Neural progenitor cell (in vitro differentiated cells): ENCODE measurements at regions not wholly inside any gene's neighbourhood (a gene's known extent, or its start where the extent isn't known, plus 50 kb on each side); places are given as distances from the start of the nearest gene placed in this dataset.

Experiments used
- DNase-seq: peaks from one replicate; pipeline ENCODE4 v3.0.0-alpha.2; 2016; ENCODE audit warnings: low spot score
- H2AFZ ChIP-seq: fragments of 200-600 bp; sonication (generic); replicated peaks from 2 replicates; pipeline ENCODE4 v1.6.1; 2016; ENCODE audit warnings: antibody characterized with exemption
- H3F3A ChIP-seq: fragments of 200-600 bp; sonication (generic); 2 replicates; pipeline ENCODE4 v1.6.1; 2016; ENCODE audit warnings: antibody characterized with exemption, low read depth
- H3K27ac ChIP-seq: fragments of 200-600 bp; sonication (generic); 2 replicates; pipeline ENCODE4 v1.5.1; 2016; ENCODE audit warnings: mild to moderate bottlenecking
- H3K27me3 ChIP-seq: fragments of 200-600 bp; sonication (generic); 2 replicates; pipeline ENCODE4 v1.6.1; 2016; ENCODE audit warnings: mild to moderate bottlenecking, moderate library complexity
- H3K36me3 ChIP-seq: fragments of 200-600 bp; sonication (generic); 2 replicates; pipeline ENCODE4 v1.5.1; 2016
- H3K4me1 ChIP-seq: fragments of 200-600 bp; sonication (generic); 2 replicates; pipeline ENCODE4 v1.6.1; 2016; ENCODE audit warnings: mixed run types
- H3K4me2 ChIP-seq: fragments of 200-600 bp; sonication (generic); 2 replicates; pipeline ENCODE4 v1.6.1; 2016
- H3K4me3 ChIP-seq: fragments of 200-600 bp; sonication (generic); 2 replicates; pipeline ENCODE4 v1.5.1; 2016
- H3K79me2 ChIP-seq: fragments of 200-600 bp; sonication (generic); 2 replicates; pipeline ENCODE4 v1.6.1; 2016; ENCODE audit warnings: low read depth
- H3K9ac ChIP-seq: fragments of 200-600 bp; sonication (generic); 2 replicates; pipeline ENCODE4 v1.6.1; 2016
- H3K9me3 ChIP-seq: fragments of 200-600 bp; sonication (generic); 2 replicates; pipeline ENCODE4 v1.5.1; 2016; ENCODE audit warnings: low read depth
- H4K20me1 ChIP-seq: fragments of 200-600 bp; sonication (generic); 2 replicates; pipeline ENCODE4 v1.6.1; 2016; ENCODE audit warnings: low read depth
- H3K27ac Mint-ChIP-seq: 3 replicates; pipeline ENCODE4 v1.8.0; 2021; ENCODE audit warnings: mixed read lengths
- H3K27me3 Mint-ChIP-seq: 2 replicates; pipeline ENCODE4 v1.8.0; 2022; ENCODE audit warnings: low read depth, mild to moderate bottlenecking, inconsistent platforms, moderate library complexity, mixed read lengths; ENCODE audit not compliant: insufficient read depth
- H3K36me3 Mint-ChIP-seq: 3 replicates; pipeline ENCODE4 v1.8.0; 2021; ENCODE audit warnings: mixed read lengths
- H3K4me1 Mint-ChIP-seq: 3 replicates; pipeline ENCODE4 v1.8.0; 2021; ENCODE audit warnings: mixed read lengths
- H3K4me3 Mint-ChIP-seq: 3 replicates; pipeline ENCODE4 v1.8.0; 2021; ENCODE audit warnings: mild to moderate bottlenecking, moderate library complexity, mixed read lengths
- H3K9me3 Mint-ChIP-seq: 3 replicates; pipeline ENCODE4 v1.8.0; 2020; ENCODE audit warnings: mixed read lengths
- EZH2 ChIP-seq: fragments of 200-600 bp; sonication (generic); IDR thresholded peaks from 2 replicates; pipeline ENCODE4 v1.6.1; 2017; ENCODE audit warnings: antibody characterized with exemption, mild to moderate bottlenecking, moderate library complexity
- EZH2phosphoT487 ChIP-seq: fragments of 200-600 bp; sonication (generic); IDR thresholded peaks from 2 replicates; pipeline ENCODE4 v1.6.1; 2017; ENCODE audit warnings: antibody characterized with exemption
- TF ChIP-seq, protein P1 (sequence below): fragments of 200-600 bp; sonication (generic); IDR thresholded peaks from 2 replicates; pipeline ENCODE4 v1.5.1; 2017; ENCODE audit warnings: antibody characterized with exemption, mild to moderate bottlenecking

DNA sequence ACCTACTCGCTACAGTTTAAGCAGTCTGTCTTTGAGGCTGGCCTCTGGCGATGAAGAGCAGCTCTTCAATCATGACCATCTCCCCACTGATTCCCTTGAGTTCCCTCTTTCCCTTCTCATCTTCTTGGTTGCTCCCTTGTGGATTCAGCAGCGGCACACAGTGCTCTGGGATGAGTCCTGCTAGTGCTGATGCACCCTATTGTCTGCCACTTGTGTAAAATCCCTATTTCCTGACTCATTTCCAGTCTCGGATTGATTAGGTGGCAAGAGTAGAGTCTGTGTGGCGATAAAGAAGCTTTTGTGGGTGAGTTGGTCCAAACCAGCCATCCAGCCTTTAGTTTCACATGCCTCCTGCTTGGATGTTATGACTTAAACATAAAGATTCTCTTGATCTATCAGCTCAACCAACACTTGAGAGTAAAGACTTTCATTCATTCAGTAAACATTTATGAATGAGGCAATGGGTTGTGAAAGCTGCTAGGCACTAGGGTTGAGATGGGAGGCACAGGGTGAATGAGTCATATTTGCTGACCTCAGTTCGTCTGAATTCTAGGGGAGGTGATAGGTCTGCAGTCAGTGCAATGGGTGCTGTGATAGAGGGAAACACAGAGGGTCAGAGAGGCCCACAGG, 219.4 kb upstream of the RAG2 start:
- H3K27ac Mint-ChIP-seq, result no peak overlapping the region
- H3K27me3 Mint-ChIP-seq, result no peaks in the 10 kb centered on the region
- H3K4me2 ChIP-seq, result no peak overlapping the region
- DNase-seq, result no peak
- no peaks in the 10 kb centered on the region for H4K20me1 ChIP-seq
- no peaks in the 10 kb centered on the region for H3K36me3 Mint-ChIP-seq
- no peak overlapping the region for H3K4me3 Mint-ChIP-seq
- no peaks in the 10 kb centered on the region for H3K36me3 ChIP-seq
- no peak overlapping the region for H3K27ac ChIP-seq
- no peaks in the 10 kb centered on the region for H3K9me3 Mint-ChIP-seq
- H3K4me3 ChIP-seq, result no peak overlapping the region
- H3K4me1 ChIP-seq, result no peaks in the 10 kb centered on the region
- no peaks in the 10 kb centered on the region for H3K79me2 ChIP-seq
- H3K9me3 ChIP-seq, result no peaks in the 10 kb centered on the region
- H3F3A ChIP-seq, result no peaks in the 10 kb centered on the region
- TF ChIP-seq EZH2phosphoT487, result no peak
- no peak for TF ChIP-seq EZH2
- TF ChIP-seq, protein P1, sequence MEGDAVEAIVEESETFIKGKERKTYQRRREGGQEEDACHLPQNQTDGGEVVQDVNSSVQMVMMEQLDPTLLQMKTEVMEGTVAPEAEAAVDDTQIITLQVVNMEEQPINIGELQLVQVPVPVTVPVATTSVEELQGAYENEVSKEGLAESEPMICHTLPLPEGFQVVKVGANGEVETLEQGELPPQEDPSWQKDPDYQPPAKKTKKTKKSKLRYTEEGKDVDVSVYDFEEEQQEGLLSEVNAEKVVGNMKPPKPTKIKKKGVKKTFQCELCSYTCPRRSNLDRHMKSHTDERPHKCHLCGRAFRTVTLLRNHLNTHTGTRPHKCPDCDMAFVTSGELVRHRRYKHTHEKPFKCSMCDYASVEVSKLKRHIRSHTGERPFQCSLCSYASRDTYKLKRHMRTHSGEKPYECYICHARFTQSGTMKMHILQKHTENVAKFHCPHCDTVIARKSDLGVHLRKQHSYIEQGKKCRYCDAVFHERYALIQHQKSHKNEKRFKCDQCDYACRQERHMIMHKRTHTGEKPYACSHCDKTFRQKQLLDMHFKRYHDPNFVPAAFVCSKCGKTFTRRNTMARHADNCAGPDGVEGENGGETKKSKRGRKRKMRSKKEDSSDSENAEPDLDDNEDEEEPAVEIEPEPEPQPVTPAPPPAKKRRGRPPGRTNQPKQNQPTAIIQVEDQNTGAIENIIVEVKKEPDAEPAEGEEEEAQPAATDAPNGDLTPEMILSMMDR, result no peak
- H3K27me3 ChIP-seq, result no peaks in the 10 kb centered on the region
- H3K4me1 Mint-ChIP-seq, result no peaks in the 10 kb centered on the region
- no peak overlapping the region for H2AFZ ChIP-seq
- no peak overlapping the region for H3K9ac ChIP-seq

DNA sequence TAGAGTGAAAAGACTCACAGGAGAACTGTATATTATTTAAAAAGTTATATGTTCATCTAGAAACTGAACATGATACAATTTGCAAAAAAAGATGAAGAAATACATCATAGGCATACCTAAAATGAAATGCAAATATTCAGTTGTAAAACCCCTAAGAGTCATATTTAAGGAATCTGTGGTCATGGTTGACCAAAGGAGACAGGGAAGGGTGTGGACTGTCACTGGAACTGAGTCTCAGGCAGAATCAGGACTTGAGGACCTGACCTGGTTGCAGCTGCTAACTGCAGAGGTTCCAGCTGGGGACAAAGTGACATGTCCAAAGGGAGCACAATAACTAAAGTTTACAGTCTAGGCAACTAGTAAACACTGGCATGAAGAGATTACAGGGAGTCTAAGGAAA, 211.3 kb upstream of the RAG2 start:
- DNase-seq, result no peak
- Histone ChIP-seq H3K4me1 (no peaks in the 10 kb centered on the region), H3K79me2 (no peaks in the 10 kb centered on the region), H3K27me3 (no peaks in the 10 kb centered on the region), H3K9ac (no peak overlapping the region), H3K9me3 (no peaks in the 10 kb centered on the region), H3K4me2 (no peak overlapping the region), H4K20me1 (no peaks in the 10 kb centered on the region), H3K4me3 (no peak overlapping the region), H3K27ac (no peak overlapping the region), H2AFZ (no peak overlapping the region), H3F3A (no peaks in the 10 kb centered on the region), H3K36me3 (no peaks in the 10 kb centered on the region)
- no peak overlapping the region for H3K4me3 Mint-ChIP-seq
- no peaks in the 10 kb centered on the region for H3K9me3 Mint-ChIP-seq
- no peaks in the 10 kb centered on the region for H3K4me1 Mint-ChIP-seq
- H3K27me3 Mint-ChIP-seq, result no peaks in the 10 kb centered on the region
- H3K36me3 Mint-ChIP-seq, result no peaks in the 10 kb centered on the region
- no peak for TF ChIP-seq EZH2phosphoT487
- TF ChIP-seq EZH2, result no peak
- TF ChIP-seq, protein P1, result no peak
- H3K27ac Mint-ChIP-seq, result no peak overlapping the region

DNA sequence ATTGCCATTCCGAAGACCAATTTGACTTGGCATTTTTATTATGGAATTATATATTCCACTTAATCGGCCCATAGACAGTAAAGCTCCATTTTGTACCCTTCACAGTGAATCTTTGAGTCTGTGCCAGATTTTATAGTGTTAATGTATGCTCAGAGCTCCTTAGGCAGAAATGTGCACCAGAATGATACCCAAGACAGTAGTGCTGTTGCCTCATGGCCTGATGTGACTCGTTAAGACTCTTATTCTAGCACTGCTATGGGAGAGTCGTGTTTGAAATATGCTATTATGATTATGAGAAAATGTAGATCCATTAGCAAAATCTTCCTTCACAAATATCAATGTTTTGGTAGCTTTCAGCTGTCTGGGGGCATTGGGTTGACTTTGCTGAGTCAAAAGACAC, 209.8 kb upstream of the RAG2 start:
- Histone ChIP-seq H3K4me1 (no peaks in the 10 kb centered on the region), H3K9ac (no peak overlapping the region), H3K9me3 (no peaks in the 10 kb centered on the region), H3K4me3 (no peak overlapping the region), H3K36me3 (no peaks in the 10 kb centered on the region), H3K79me2 (no peaks in the 10 kb centered on the region), H3F3A (no peaks in the 10 kb centered on the region), H3K27ac (no peak overlapping the region), H3K27me3 (no peaks in the 10 kb centered on the region), H3K4me2 (no peak overlapping the region), H2AFZ (no peak overlapping the region), H4K20me1 (no peaks in the 10 kb centered on the region)
- no peak for DNase-seq
- H3K9me3 Mint-ChIP-seq, result no peaks in the 10 kb centered on the region
- H3K4me3 Mint-ChIP-seq, result no peak overlapping the region
- H3K27me3 Mint-ChIP-seq, result no peaks in the 10 kb centered on the region
- H3K36me3 Mint-ChIP-seq, result no peaks in the 10 kb centered on the region
- H3K27ac Mint-ChIP-seq, result no peak overlapping the region
- TF ChIP-seq EZH2, result no peak
- TF ChIP-seq, protein P1, result no peak
- no peak for TF ChIP-seq EZH2phosphoT487
- no peaks in the 10 kb centered on the region for H3K4me1 Mint-ChIP-seq
